Prostate gland (tissue), 2 donors: ENCODE measurements at regions not wholly inside any gene's neighbourhood (a gene's known extent, or its start where the extent isn't known, plus 50 kb on each side); places are given as distances from the start of the nearest gene placed in this dataset.

ENCODE experiments used
- DNase-seq: peaks from one replicate; pipeline ENCODE4 v3.0.0-alpha.2; 2019; ENCODE audit warnings: low spot score
- H3K27ac ChIP-seq, 2 donors: fragments of 200-600 bp; sonication (generic); 2 replicates each; pipeline ENCODE4 v1.5.1; 2017 to 2019
- H3K27me3 ChIP-seq: fragments of 200-600 bp; sonication (generic); replicated peaks from 2 replicates; pipeline ENCODE4 v1.5.1; 2019; ENCODE audit not compliant: insufficient read depth
- H3K36me3 ChIP-seq, 2 donors: fragments of 200-600 bp; sonication (generic); 1 replicate in 1 of 2; 2 replicates in 1 of 2; pipeline versions ENCODE4 v1.5.1 to v1.8.1; 2017 to 2019
- H3K4me1 ChIP-seq: fragments of 200-600 bp; sonication (generic); replicated peaks from 2 replicates; pipeline ENCODE4 v1.5.1; 2019
- H3K4me3 ChIP-seq, 2 donors: fragments of 200-600 bp; sonication (generic); 2 replicates each; pipeline ENCODE4 v1.5.1; 2017 to 2019
- H3K9me3 ChIP-seq: fragments of 200-600 bp; sonication (generic); 2 replicates; pipeline ENCODE4 v1.5.1; 2017
- CTCF ChIP-seq, 4 experiments: fragments of 200-600 bp in 2 of 4; fragments of 450-650 bp in 2 of 4; sonication (generic) in 2 of 4; IDR thresholded peaks; 1 replicate in 3 of 4; 2 replicates in 1 of 4; pipeline ENCODE4 v1.5.1; 2016 to 2019; ENCODE audit warnings: antibody characterized with exemption in 4 of 4, mild to moderate bottlenecking in 2 of 4, moderate library complexity in 2 of 4
- POLR2A ChIP-seq: fragments of 450-650 bp; IDR thresholded peaks from one replicate; pipeline ENCODE4 v1.6.1; 2016; ENCODE audit warnings: antibody characterized with exemption, mild to moderate bottlenecking
- POLR2AphosphoS5 ChIP-seq: sonication (generic); formaldehyde crosslinking; IDR thresholded peaks from one replicate; pipeline ENCODE4 v1.6.1; 2017; ENCODE audit warnings: antibody characterized with exemption
- WGBS: methylation state at CpG from one replicate; pipeline ENCODE4 v1.1.5; 2018; 5-methylcytosine and 5-hydroxymethylcytosine counted together
- intact Hi-C: fragments of 100-400 bp; cut with DNase I; formaldehyde crosslinking; loops from one replicate; pipeline ENCODE4 v1.14.2; 2022

- no peak overlapping the region for H3K27ac ChIP-seq
- H3K4me1 ChIP-seq, result no peaks in the 10 kb centered on the region
- DNase-seq, result no peak
- intact Hi-C loops, result no loop called here
- no peaks in the 10 kb centered on the region for H3K36me3 ChIP-seq
- 91% methylated on average over 16 of the region's 16 CpGs for WGBS
- TF ChIP-seq POLR2A, result no peak
- TF ChIP-seq CTCF (IDR thresholded peaks at IDR 0.05), result no peak
- TF ChIP-seq POLR2AphosphoS5, result no peak
- H3K4me3 ChIP-seq, result no peak overlapping the region
- no peaks in the 10 kb centered on the region for H3K9me3 ChIP-seq
- H3K27me3 ChIP-seq, result no peaks in the 10 kb centered on the region
Observed at GRCh38 chr3:13163848-13164382, 90.7 kb upstream of the IQSEC1 start.

GRCh38 chr3:13162549-13163320, 89.5 kb upstream of the IQSEC1 start:
- Histone ChIP-seq H3K36me3 (no peaks in the 10 kb centered on the region), H3K27ac (no peak overlapping the region), H3K9me3 (no peaks in the 10 kb centered on the region), H3K27me3 (no peaks in the 10 kb centered on the region), H3K4me3 (no peak overlapping the region), H3K4me1 (no peaks in the 10 kb centered on the region)
- intact Hi-C loops, result no loop called here
- no peak for DNase-seq
- WGBS, result 81% methylated on average over 9 of the region's 9 CpGs
- TF ChIP-seq POLR2AphosphoS5 (no peak), CTCF (IDR thresholded peaks at IDR 0.05) (no peak), POLR2A (no peak)

- no peak for TF ChIP-seq POLR2A
- TF ChIP-seq POLR2AphosphoS5, result no peak
- no peak overlapping the region for H3K27ac ChIP-seq
- no peaks in the 10 kb centered on the region for H3K9me3 ChIP-seq
- no peaks in the 10 kb centered on the region for H3K27me3 ChIP-seq
- H3K4me1 ChIP-seq, result no peaks in the 10 kb centered on the region
- WGBS, result 88% methylated on average over 18 of the region's 18 CpGs
- intact Hi-C loops, result no loop called here
- H3K36me3 ChIP-seq, result no peaks in the 10 kb centered on the region
- H3K4me3 ChIP-seq, result no peak overlapping the region
- DNase-seq, result no peak
Observed at GRCh38 chr3:13161771-13162535, 88.7 kb upstream of the IQSEC1 start.

GRCh38 chr3:13161021-13161759, 88.0 kb upstream of the IQSEC1 start:
- Histone ChIP-seq H3K4me3 (no peak overlapping the region), H3K27ac (no peak overlapping the region), H3K9me3 (no peaks in the 10 kb centered on the region), H3K27me3 (no peaks in the 10 kb centered on the region), H3K36me3 (no peaks in the 10 kb centered on the region), H3K4me1 (no peaks in the 10 kb centered on the region)
- 77% methylated on average over 21 of the region's 21 CpGs for WGBS
- DNase-seq, result no peak
- TF ChIP-seq POLR2A, result no peak
- TF ChIP-seq CTCF (IDR thresholded peaks at IDR 0.05), result no peak
- TF ChIP-seq POLR2AphosphoS5, result no peak
- intact Hi-C loops, result no loop called here

GRCh38 chr3:13160619-13161018, 87.4 kb upstream of the IQSEC1 start:
- no peak overlapping the region for H3K4me3 ChIP-seq
- 40% methylated on average over 1 of the region's 1 CpG for WGBS
- no peaks in the 10 kb centered on the region for H3K4me1 ChIP-seq
- no peak for DNase-seq
- intact Hi-C loops, result no loop called here
- no peak overlapping the region for H3K27ac ChIP-seq
- no peaks in the 10 kb centered on the region for H3K9me3 ChIP-seq
- no peaks in the 10 kb centered on the region for H3K27me3 ChIP-seq
- no peaks in the 10 kb centered on the region for H3K36me3 ChIP-seq
- TF ChIP-seq POLR2A, result no peak
